Gastroesophageal sphincter (tissue), 4 donors: ENCODE measurements at regions not wholly inside any gene's neighbourhood (a gene's known extent, or its start where the extent isn't known, plus 50 kb on each side); places are given as distances from the start of the nearest gene placed in this dataset.

Source experiments
- ATAC-seq: fragments of 150-250 bp; one replicate; pipeline ENCODE4 v1.9.1; 2016; ENCODE audit warnings: mild to moderate bottlenecking, moderate library complexity
- H3K27ac ChIP-seq, 4 donors: fragments of 200-600 bp; sonication (generic) in 3 of 4; 1 replicate in 3 of 4; 2 replicates in 1 of 4; pipeline ENCODE4 v1.5.1; 2016 to 2019
- H3K27me3 ChIP-seq: fragments of 200-600 bp; sonication (generic); one replicate; pipeline ENCODE4 v1.5.1; 2019
- H3K36me3 ChIP-seq, 2 donors: fragments of 200-600 bp; sonication (generic); one replicate each; pipeline ENCODE4 v1.5.1; 2019; ENCODE audit warnings: control low read depth in 1 of 2
- H3K4me1 ChIP-seq, 3 donors: fragments of 200-600 bp; sonication (generic); 1 replicate in 2 of 3; 2 replicates in 1 of 3; pipeline ENCODE4 v1.5.1; 2016 to 2019; ENCODE audit warnings: control low read depth in 2 of 3
- H3K4me3 ChIP-seq, 2 donors: fragments of 200-600 bp; sonication (generic); one replicate each; pipeline ENCODE4 v1.5.1; 2019; ENCODE audit warnings: mild to moderate bottlenecking in 1 of 2, moderate library complexity in 1 of 2
- H3K9me3 ChIP-seq, 3 donors: fragments of 200-600 bp; sonication (generic); one replicate each; pipeline ENCODE4 v1.5.1; 2017 to 2019; ENCODE audit warnings: control low read depth in 2 of 3
- EP300 ChIP-seq: sonication (generic); formaldehyde crosslinking; IDR thresholded peaks from one replicate; pipeline ENCODE4 v1.6.1; 2017; ENCODE audit warnings: antibody characterized with exemption, mild to moderate bottlenecking
- POLR2A ChIP-seq, 2 donors: fragments of 450-650 bp; IDR thresholded peaks; one replicate each; pipeline ENCODE4 v1.6.1; 2017; ENCODE audit warnings: antibody characterized with exemption in 2 of 2, mild to moderate bottlenecking in 2 of 2, moderate library complexity in 1 of 2
- POLR2AphosphoS5 ChIP-seq: sonication (generic); formaldehyde crosslinking; IDR thresholded peaks from one replicate; pipeline ENCODE4 v1.6.1; 2017; ENCODE audit warnings: antibody characterized with exemption
- whole genome bisulfite sequencing, 2 donors: methylation state at CpG; one replicate each; pipeline ENCODE4 v1.1.5; 2018; ENCODE audit warnings: low coverage in 1 of 2; 5-methylcytosine and 5-hydroxymethylcytosine counted together
- TF ChIP-seq, protein P1 (sequence below), 4 experiments: fragments of 200-600 bp in 2 of 4; fragments of 450-650 bp in 2 of 4; sonication (generic) in 1 of 4; IDR thresholded peaks; one replicate each; pipeline ENCODE4 v1.5.1; 2017 to 2019; ENCODE audit warnings: antibody characterized with exemption in 4 of 4, mild to moderate bottlenecking in 2 of 4, moderate library complexity in 2 of 4

GRCh38 chr14:89566644-89567415, 149.8 kb upstream of the FOXN3 start:
- Histone ChIP-seq H3K4me3 (no peak overlapping the region), H3K27me3 (no peaks in the 10 kb centered on the region), H3K4me1 (peaks cover 0 to 31% (median 3%) of the 10 kb centered on the region in 3 donors), H3K9me3 (no peaks in the 10 kb centered on the region), H3K36me3 (no peaks in the 10 kb centered on the region), H3K27ac (no peak overlapping the region)
- 94 to 100% methylated on average over 3 of the region's 3 CpGs for WGBS, 2 donors
- no peak for ATAC-seq
- TF ChIP-seq, protein P1, sequence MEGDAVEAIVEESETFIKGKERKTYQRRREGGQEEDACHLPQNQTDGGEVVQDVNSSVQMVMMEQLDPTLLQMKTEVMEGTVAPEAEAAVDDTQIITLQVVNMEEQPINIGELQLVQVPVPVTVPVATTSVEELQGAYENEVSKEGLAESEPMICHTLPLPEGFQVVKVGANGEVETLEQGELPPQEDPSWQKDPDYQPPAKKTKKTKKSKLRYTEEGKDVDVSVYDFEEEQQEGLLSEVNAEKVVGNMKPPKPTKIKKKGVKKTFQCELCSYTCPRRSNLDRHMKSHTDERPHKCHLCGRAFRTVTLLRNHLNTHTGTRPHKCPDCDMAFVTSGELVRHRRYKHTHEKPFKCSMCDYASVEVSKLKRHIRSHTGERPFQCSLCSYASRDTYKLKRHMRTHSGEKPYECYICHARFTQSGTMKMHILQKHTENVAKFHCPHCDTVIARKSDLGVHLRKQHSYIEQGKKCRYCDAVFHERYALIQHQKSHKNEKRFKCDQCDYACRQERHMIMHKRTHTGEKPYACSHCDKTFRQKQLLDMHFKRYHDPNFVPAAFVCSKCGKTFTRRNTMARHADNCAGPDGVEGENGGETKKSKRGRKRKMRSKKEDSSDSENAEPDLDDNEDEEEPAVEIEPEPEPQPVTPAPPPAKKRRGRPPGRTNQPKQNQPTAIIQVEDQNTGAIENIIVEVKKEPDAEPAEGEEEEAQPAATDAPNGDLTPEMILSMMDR (IDR thresholded peaks at IDR 0.05), result no peak
- TF ChIP-seq POLR2A (IDR thresholded peaks at IDR 0.05), result no peak

- no peaks in the 10 kb centered on the region for H3K9me3 ChIP-seq
- peaks cover 0 to 27% (median 0%) of the 10 kb centered on the region in 3 donors for H3K4me1 ChIP-seq
- TF ChIP-seq, protein P1 (IDR thresholded peaks at IDR 0.05), result no peak
- TF ChIP-seq POLR2A (IDR thresholded peaks at IDR 0.05) (no peak), POLR2AphosphoS5 (no peak), EP300 (no peak)
- ATAC-seq, result no peak
- H3K4me3 ChIP-seq, result no peak overlapping the region
- H3K36me3 ChIP-seq, result peaks cover 0 to 1% of the 10 kb centered on the region in 2 donors
- H3K27ac ChIP-seq, result no peak overlapping the region
- H3K27me3 ChIP-seq, result no peaks in the 10 kb centered on the region
- 78 to 91% methylated on average over 5 of the region's 5 CpGs for WGBS, 2 donors
Measured at GRCh38 chr14:89566180-89566579, 149.1 kb upstream of the FOXN3 start.

DNA sequence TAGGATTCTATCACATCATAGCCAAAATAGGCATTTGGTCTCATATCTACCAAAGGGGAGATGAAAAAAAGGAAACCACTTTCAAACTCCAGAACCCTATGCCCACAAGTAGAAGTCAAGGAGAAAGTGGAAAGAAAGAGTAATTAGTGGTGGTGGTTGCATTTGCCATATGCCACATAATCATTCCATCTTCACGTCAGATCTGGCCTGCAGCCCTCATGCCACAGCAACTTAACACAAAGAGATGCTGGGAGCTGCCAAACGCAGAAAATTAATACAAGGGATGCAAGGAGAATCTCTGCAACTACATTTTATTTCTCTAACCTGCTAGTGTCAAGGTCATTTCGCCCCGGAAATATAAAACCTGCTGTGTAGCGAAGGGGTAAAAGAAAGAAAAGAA, 148.6 kb upstream of the FOXN3 start:
- H3K27me3 ChIP-seq, result no peaks in the 10 kb centered on the region
- no peak for TF ChIP-seq POLR2AphosphoS5
- TF ChIP-seq POLR2A (IDR thresholded peaks at IDR 0.05), result no peak
- no peak for TF ChIP-seq EP300
- TF ChIP-seq, protein P1 (IDR thresholded peaks at IDR 0.05), result no peak
- H3K4me3 ChIP-seq, result no peak overlapping the region
- H3K27ac ChIP-seq, result no peak overlapping the region
- H3K4me1 ChIP-seq, result peaks cover 0 to 27% (median 0%) of the 10 kb centered on the region in 3 donors
- H3K36me3 ChIP-seq, result peaks cover 0 to 6% of the 10 kb centered on the region in 2 donors
- H3K9me3 ChIP-seq, result no peaks in the 10 kb centered on the region
- WGBS, 2 donors, result 68 to 81% methylated on average over 5 of the region's 5 CpGs
- no peak for ATAC-seq

DNA sequence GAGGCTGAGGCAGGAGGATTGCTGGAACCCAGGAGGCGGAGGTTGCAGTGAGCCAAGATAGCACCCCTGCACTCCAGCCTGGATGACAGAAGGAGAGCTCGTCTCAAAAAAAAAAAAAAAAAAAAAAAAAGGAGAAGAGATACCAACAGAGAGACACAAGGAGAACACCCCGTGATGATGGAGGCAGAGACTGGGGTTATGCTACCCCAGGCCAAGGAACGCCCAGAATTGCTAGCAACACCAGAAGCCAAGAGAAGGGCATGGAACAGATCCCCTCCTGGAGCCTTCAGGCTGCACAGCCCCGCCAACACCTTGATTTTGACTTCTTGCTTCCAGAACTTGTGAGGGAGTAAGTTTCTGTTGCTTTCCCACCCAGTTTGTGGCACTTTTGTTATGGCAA, 148.0 kb upstream of the FOXN3 start:
- peaks cover 0 to 12% of the 10 kb centered on the region in 2 donors for H3K36me3 ChIP-seq
- WGBS, 2 donors, result 93 to 100% methylated on average over 1 to 2 of the region's 5 CpGs
- no peaks in the 10 kb centered on the region for H3K9me3 ChIP-seq
- TF ChIP-seq, protein P1 (IDR thresholded peaks at IDR 0.05), result no peak
- no peak for TF ChIP-seq EP300
- no peak for TF ChIP-seq POLR2AphosphoS5
- TF ChIP-seq POLR2A (IDR thresholded peaks at IDR 0.05), result no peak
- H3K4me3 ChIP-seq, result no peak overlapping the region
- peaks cover 0 to 27% (median 0%) of the 10 kb centered on the region in 3 donors for H3K4me1 ChIP-seq
- peak overlapping the region in 2 of 4 donors; percentile 6 to 13 for H3K27ac ChIP-seq
- no peak for ATAC-seq
- H3K27me3 ChIP-seq, result no peaks in the 10 kb centered on the region
